ENCODE measurements at regions not wholly inside any gene's neighbourhood (a gene's known extent, or its start where the extent isn't known, plus 50 kb on each side); places are given as distances from the start of the nearest gene placed in this dataset.

DNA sequence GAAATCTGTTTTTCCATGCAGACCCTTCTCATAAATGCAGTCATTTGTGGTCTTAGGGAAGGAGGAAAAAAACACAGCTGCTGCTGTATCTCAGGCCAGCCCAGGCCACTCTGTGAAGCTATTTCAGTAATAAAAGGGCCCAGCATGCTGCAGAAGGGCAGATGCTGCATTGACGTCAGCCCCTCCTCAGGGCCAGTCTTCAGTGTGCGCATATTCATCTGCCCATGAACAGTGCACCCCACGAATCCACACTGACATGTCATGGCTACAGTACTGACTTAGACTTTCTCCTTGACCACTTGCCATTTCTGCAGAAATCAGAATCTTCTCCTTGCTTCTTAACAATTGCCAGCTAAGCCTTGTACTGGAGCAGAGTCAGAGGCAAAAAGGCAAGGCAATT lies 304.7 kb downstream of the GABRG2 start:
- no peak for DNase-seq (ENCODE audit: low read depth)
- H3K4me3 ChIP-seq (ENCODE audit: low read length), result no peak overlapping the region
- TF ChIP-seq, protein P1, sequence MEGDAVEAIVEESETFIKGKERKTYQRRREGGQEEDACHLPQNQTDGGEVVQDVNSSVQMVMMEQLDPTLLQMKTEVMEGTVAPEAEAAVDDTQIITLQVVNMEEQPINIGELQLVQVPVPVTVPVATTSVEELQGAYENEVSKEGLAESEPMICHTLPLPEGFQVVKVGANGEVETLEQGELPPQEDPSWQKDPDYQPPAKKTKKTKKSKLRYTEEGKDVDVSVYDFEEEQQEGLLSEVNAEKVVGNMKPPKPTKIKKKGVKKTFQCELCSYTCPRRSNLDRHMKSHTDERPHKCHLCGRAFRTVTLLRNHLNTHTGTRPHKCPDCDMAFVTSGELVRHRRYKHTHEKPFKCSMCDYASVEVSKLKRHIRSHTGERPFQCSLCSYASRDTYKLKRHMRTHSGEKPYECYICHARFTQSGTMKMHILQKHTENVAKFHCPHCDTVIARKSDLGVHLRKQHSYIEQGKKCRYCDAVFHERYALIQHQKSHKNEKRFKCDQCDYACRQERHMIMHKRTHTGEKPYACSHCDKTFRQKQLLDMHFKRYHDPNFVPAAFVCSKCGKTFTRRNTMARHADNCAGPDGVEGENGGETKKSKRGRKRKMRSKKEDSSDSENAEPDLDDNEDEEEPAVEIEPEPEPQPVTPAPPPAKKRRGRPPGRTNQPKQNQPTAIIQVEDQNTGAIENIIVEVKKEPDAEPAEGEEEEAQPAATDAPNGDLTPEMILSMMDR (conservative IDR thresholded peaks at IDR 0.05; ENCODE audit: low read depth, low read length), result no peak

- DNase-seq (ENCODE audit: low read depth), result no peak
- TF ChIP-seq, protein P1 (conservative IDR thresholded peaks at IDR 0.05; ENCODE audit: low read depth, low read length), result no peak
- H3K4me3 ChIP-seq (ENCODE audit: low read length), result no peak overlapping the region
Measured at GRCh38 chr5:162377895-162378294, 310.3 kb downstream of the GABRG2 start.

- TF ChIP-seq, protein P1 (conservative IDR thresholded peaks at IDR 0.05; ENCODE audit: low read depth, low read length), result no peak
- no peak for DNase-seq (ENCODE audit: low read depth)
- H3K4me3 ChIP-seq (ENCODE audit: low read length), result no peak overlapping the region
Measured at GRCh38 chr5:162382839-162383238, 315.3 kb downstream of the GABRG2 start.

GRCh38 chr5:162384225-162384624 lies 316.7 kb downstream of the GABRG2 start:
- H3K4me3 ChIP-seq (ENCODE audit: low read length), result no peak overlapping the region
- no peak for DNase-seq (ENCODE audit: low read depth)
- TF ChIP-seq, protein P1 (conservative IDR thresholded peaks at IDR 0.05; ENCODE audit: low read depth, low read length), result no peak

DNA sequence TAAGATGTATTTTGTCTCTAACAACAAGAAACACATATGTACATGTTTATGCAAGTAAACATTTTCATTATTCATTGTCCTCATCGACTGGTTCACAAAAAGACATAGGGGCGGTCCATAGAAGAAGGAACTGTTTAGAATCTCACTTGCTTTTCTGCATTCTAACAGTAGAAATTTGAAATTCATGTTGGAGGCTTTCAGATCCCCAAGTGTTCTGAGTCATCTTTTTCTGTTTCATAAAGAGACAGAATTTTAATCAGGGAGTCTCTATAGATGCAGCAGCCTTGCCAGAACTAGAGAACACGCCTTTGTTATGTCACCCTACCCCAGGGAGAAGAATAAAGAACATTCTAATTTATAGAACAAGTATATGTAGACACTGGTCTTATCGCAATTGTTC lies 324.3 kb downstream of the GABRG2 start:
- H3K4me3 ChIP-seq (ENCODE audit: low read length), result no peak overlapping the region
- TF ChIP-seq, protein P1 (conservative IDR thresholded peaks at IDR 0.05; ENCODE audit: low read depth, low read length), result no peak
- DNase-seq (ENCODE audit: low read depth), result no peak

DNA sequence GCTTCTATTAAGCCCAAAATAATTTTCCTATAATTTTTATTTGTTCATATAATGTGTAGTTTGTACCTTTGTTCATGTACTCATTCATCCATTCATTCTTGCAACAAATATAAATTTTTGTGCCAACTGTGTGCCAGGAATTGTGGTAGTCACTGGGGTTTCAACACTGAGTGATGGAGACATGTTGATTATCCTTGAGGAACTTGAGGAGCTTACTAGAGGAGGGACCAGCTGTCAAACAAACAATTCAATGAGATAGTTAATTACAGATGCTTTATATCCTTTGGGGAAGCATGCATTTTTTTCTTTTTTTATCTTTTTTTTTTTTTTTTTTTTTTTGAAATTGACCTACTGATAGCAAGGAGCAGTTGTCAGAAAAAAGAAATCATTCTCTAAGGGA lies 324.8 kb downstream of the GABRG2 start:
- TF ChIP-seq, protein P1 (conservative IDR thresholded peaks at IDR 0.05; ENCODE audit: low read depth, low read length), result no peak

DNA sequence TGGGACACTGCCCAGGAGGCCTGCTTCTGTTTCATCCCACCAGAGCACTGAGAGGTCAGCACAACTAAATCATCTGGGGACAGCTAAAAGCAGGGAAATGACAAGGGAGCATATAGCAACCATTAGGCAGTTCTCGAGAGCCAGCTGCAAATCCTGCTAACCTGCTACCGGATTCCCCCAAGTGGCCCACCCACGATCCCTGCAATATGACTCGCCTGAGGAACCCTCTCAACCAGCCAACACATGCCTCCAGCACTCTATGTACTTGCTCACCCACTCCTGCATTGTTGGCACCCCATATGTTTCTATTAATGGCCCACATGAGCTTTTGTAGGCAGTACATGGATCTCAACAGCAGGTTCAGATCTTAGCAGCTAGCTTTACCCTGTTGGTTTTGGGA lies 326.0 kb downstream of the GABRG2 start:
- no peak for DNase-seq (ENCODE audit: low read depth)
- H3K4me3 ChIP-seq (ENCODE audit: low read length), result no peak overlapping the region
- TF ChIP-seq, protein P1 (conservative IDR thresholded peaks at IDR 0.05; ENCODE audit: low read depth, low read length), result no peak

More for the DNA sequence above, 324.8 kb downstream of the GABRG2 start:
- H3K4me3 ChIP-seq (ENCODE audit: low read length), result no peak overlapping the region
- DNase-seq (ENCODE audit: low read depth), result no peak
